Breast epithelium (tissue), 4 donors: ENCODE measurements at regions not wholly inside any gene's neighbourhood (a gene's known extent, or its start where the extent isn't known, plus 50 kb on each side); places are given as distances from the start of the nearest gene placed in this dataset.

ENCODE experiments used
- DNase-seq, 2 donors: peaks; one replicate each; pipeline ENCODE4 v3.0.0-alpha.2; 2019; ENCODE audit warnings: low spot score in 2 of 2
- H3K27ac ChIP-seq, 2 donors: fragments of 200-600 bp; sonication (generic) in 1 of 2; one replicate each; pipeline ENCODE4 v1.5.1; 2016 to 2019; ENCODE audit warnings: mild to moderate bottlenecking in 1 of 2
- H3K27me3 ChIP-seq, 2 donors: fragments of 200-600 bp; sonication (generic) in 1 of 2; one replicate each; pipeline versions ENCODE4 v1.5.1 to v1.6.0; 2017 to 2019; ENCODE audit warnings: control low read depth in 1 of 2, mild to moderate bottlenecking in 1 of 2
- H3K36me3 ChIP-seq: fragments of 200-600 bp; one replicate; pipeline ENCODE4 v1.5.1; 2019
- H3K4me1 ChIP-seq, 2 donors: fragments of 200-600 bp; sonication (generic); one replicate each; pipeline ENCODE4 v1.5.1; 2016 to 2019; ENCODE audit warnings: control low read depth in 1 of 2
- H3K4me3 ChIP-seq, 3 donors: fragments of 200-600 bp; sonication (generic); 1 replicate in 2 of 3; 2 replicates in 1 of 3; pipeline ENCODE4 v1.5.1; 2016 to 2019; ENCODE audit warnings: mild to moderate bottlenecking in 3 of 3, moderate library complexity in 2 of 3
- H3K9me3 ChIP-seq, 2 donors: fragments of 200-600 bp; sonication (generic) in 1 of 2; one replicate each; pipeline ENCODE4 v1.5.1; 2016 to 2019; ENCODE audit warnings: control low read depth in 1 of 2
- CTCF ChIP-seq, 3 donors: fragments of 450-650 bp; IDR thresholded peaks; one replicate each; pipeline ENCODE4 v1.5.1; 2016 to 2017; ENCODE audit warnings: antibody characterized with exemption in 3 of 3, mild to moderate bottlenecking in 3 of 3, moderate library complexity in 3 of 3
- POLR2A ChIP-seq: fragments of 450-650 bp; IDR thresholded peaks from one replicate; pipeline ENCODE4 v1.6.1; 2016; ENCODE audit warnings: antibody characterized with exemption, mild to moderate bottlenecking, moderate library complexity
- POLR2AphosphoS5 ChIP-seq, 3 donors: sonication (generic); formaldehyde crosslinking; IDR thresholded peaks; one replicate each; pipeline ENCODE4 v1.6.1; 2017; ENCODE audit warnings: antibody characterized with exemption in 3 of 3
- intact Hi-C: fragments of 100-400 bp; cut with DNase I; formaldehyde crosslinking; loops from one replicate; pipeline ENCODE4 v1.15.1; 2023; ENCODE audit warnings: low total_unique reads

GRCh38 chr1:9419369-9420041, 119.8 kb upstream of the SLC25A33 start:
- Histone ChIP-seq H3K36me3 (no peaks in the 10 kb centered on the region), H3K4me3 (no peak overlapping the region), H3K27ac (no peak overlapping the region), H3K9me3 (no peaks in the 10 kb centered on the region), H3K4me1 (no peaks in the 10 kb centered on the region), H3K27me3 (no peaks in the 10 kb centered on the region)
- no peak for DNase-seq
- intact Hi-C loops, result no loop called here
- no peak for TF ChIP-seq POLR2A
- TF ChIP-seq POLR2AphosphoS5 (IDR thresholded peaks at IDR 0.05), result no peak
- TF ChIP-seq CTCF (IDR thresholded peaks at IDR 0.05), result no peak

GRCh38 chr1:9420835-9421532, 118.3 kb upstream of the SLC25A33 start:
- intact Hi-C loops, result no loop called here
- H3K27ac ChIP-seq, result no peak overlapping the region
- H3K4me3 ChIP-seq, result no peak overlapping the region
- no peak for DNase-seq
- H3K27me3 ChIP-seq, result no peaks in the 10 kb centered on the region
- H3K36me3 ChIP-seq, result no peaks in the 10 kb centered on the region
- H3K9me3 ChIP-seq, result no peaks in the 10 kb centered on the region
- TF ChIP-seq POLR2A (no peak), POLR2AphosphoS5 (IDR thresholded peaks at IDR 0.05) (no peak), CTCF (IDR thresholded peaks at IDR 0.05) (no peak)
- H3K4me1 ChIP-seq, result no peaks in the 10 kb centered on the region

- H3K4me3 ChIP-seq, result no peak overlapping the region
These were observed 117.8 kb upstream of the SLC25A33 start for GRCh38 chr1:9421533-9421873.

GRCh38 chr1:9422321-9422720, 116.9 kb upstream of the SLC25A33 start:
- no peaks in the 10 kb centered on the region for H3K9me3 ChIP-seq
- intact Hi-C loops, result no loop called here

More at GRCh38 chr1:9421533-9421873, 117.8 kb upstream of the SLC25A33 start:
- H3K27me3 ChIP-seq, result no peaks in the 10 kb centered on the region
- no peak for TF ChIP-seq POLR2AphosphoS5 (IDR thresholded peaks at IDR 0.05)
- TF ChIP-seq POLR2A, result no peak
- no peaks in the 10 kb centered on the region for H3K4me1 ChIP-seq
- no peak overlapping the region for H3K27ac ChIP-seq
- no peaks in the 10 kb centered on the region for H3K9me3 ChIP-seq
- intact Hi-C loops, result no loop called here
- DNase-seq, result no peak
- no peaks in the 10 kb centered on the region for H3K36me3 ChIP-seq

GRCh38 chr1:9422911-9423505, 116.3 kb upstream of the SLC25A33 start:
- no peaks in the 10 kb centered on the region for H3K36me3 ChIP-seq
- no peak overlapping the region for H3K27ac ChIP-seq
- no peak overlapping the region for H3K4me3 ChIP-seq
- no peaks in the 10 kb centered on the region for H3K27me3 ChIP-seq
- no peak for DNase-seq
- intact Hi-C loops, result no loop called here
- no peaks in the 10 kb centered on the region for H3K9me3 ChIP-seq
- no peak for TF ChIP-seq CTCF (IDR thresholded peaks at IDR 0.05)
- no peak for TF ChIP-seq POLR2AphosphoS5 (IDR thresholded peaks at IDR 0.05)
- no peak for TF ChIP-seq POLR2A
- no peaks in the 10 kb centered on the region for H3K4me1 ChIP-seq

More at GRCh38 chr1:9422321-9422720, 116.9 kb upstream of the SLC25A33 start:
- no peaks in the 10 kb centered on the region for H3K36me3 ChIP-seq
- H3K27me3 ChIP-seq, result no peaks in the 10 kb centered on the region
- no peak overlapping the region for H3K4me3 ChIP-seq
- no peak overlapping the region for H3K27ac ChIP-seq
- TF ChIP-seq POLR2AphosphoS5 (IDR thresholded peaks at IDR 0.05) (no peak), CTCF (IDR thresholded peaks at IDR 0.05) (no peak)
- no peak for DNase-seq
- H3K4me1 ChIP-seq, result no peaks in the 10 kb centered on the region
